H1 (cell line): ENCODE measurements at regions not wholly inside any gene's neighbourhood (a gene's known extent, or its start where the extent isn't known, plus 50 kb on each side); places are given as distances from the start of the nearest gene placed in this dataset.

Experiments used
- CTCF ChIA-PET: fragments of 300-600 bp; sonication (Branson Sonifier 250); formaldehyde crosslinking; loops from one replicate; lab custom pipeline; 2021; ENCODE audit not compliant: partially characterized antibody; lab: Charles Lee
- POLR2A ChIA-PET: fragments of 300-600 bp; sonication (Branson Sonifier 250); formaldehyde crosslinking; loops from one replicate; lab custom pipeline; 2021; ENCODE audit warnings: inconsistent platforms; ENCODE audit not compliant: partially characterized antibody; lab: Charles Lee
- DNase-seq, 2 experiments: peaks; one replicate each; pipeline versions ENCODE4 v3.0.0 to v3.0.0-alpha.2; 2010 to 2022; ENCODE audit warnings: low spot score in 2 of 2, low read depth in 1 of 2, mixed read lengths in 1 of 2
- FAIRE-seq: peaks from 2 replicates; lab custom pipeline; 2011; peaks lifted over from hg19 to GRCh38; lab: Jason Lieb, UNC
- H2AFZ ChIP-seq: 2 replicates; pipeline ENCODE4 v1.8.1; 2012; ENCODE audit warnings: low read length, inconsistent platforms
- H2AK5ac ChIP-seq: 2 replicates; pipeline ENCODE4 v1.6.1; 2013; ENCODE audit warnings: low read depth, low read length
- H2BK120ac ChIP-seq: replicated peaks from 2 replicates; pipeline ENCODE3; 2013; ENCODE audit warnings: low read depth, low read length, inconsistent platforms
- H2BK12ac ChIP-seq: 2 replicates; pipeline ENCODE4 v1.6.1; 2013; ENCODE audit warnings: low read depth, low read length
- H2BK15ac ChIP-seq: 2 replicates; pipeline ENCODE4 v1.6.1; 2013; ENCODE audit warnings: low read length
- H2BK20ac ChIP-seq: 2 replicates; pipeline ENCODE4 v1.6.1; 2013; ENCODE audit warnings: low read length
- H2BK5ac ChIP-seq: 2 replicates; pipeline ENCODE4 v1.6.1; 2013; ENCODE audit warnings: low read depth, low read length
- H3K14ac ChIP-seq: 2 replicates; pipeline ENCODE4 v1.6.1; 2013; ENCODE audit warnings: inconsistent platforms; ENCODE audit not compliant: insufficient read length
- H3K18ac ChIP-seq: 2 replicates; pipeline ENCODE4 v1.6.1; 2013; ENCODE audit warnings: low read length; ENCODE audit errors: extremely low read depth
- H3K23ac ChIP-seq: 2 replicates; pipeline ENCODE4 v1.6.1; 2013; ENCODE audit warnings: inconsistent platforms; ENCODE audit not compliant: insufficient read length
- H3K23me2 ChIP-seq: 2 replicates; pipeline ENCODE4 v1.6.1; 2013; ENCODE audit warnings: low read depth, low read length
- H3K27ac ChIP-seq: 2 replicates; pipeline ENCODE4 v1.6.1; 2011; ENCODE audit warnings: low read depth, low read length, inconsistent platforms
- H3K27me3 ChIP-seq, 4 experiments: replicated peaks in 1 of 4; 1 replicate in 1 of 4; 2 replicates in 3 of 4; pipeline versions ENCODE4 v1.6.1 to v1.8.1; 2011 to 2013; ENCODE audit warnings: low read length in 3 of 4, mild to moderate bottlenecking in 3 of 4, inconsistent platforms in 2 of 4, mixed read lengths in 2 of 4, moderate library complexity in 1 of 4; ENCODE audit not compliant: control insufficient read depth in 3 of 4, insufficient read depth in 3 of 4; ENCODE audit errors: extremely low read depth in 1 of 4
- H3K36me3 ChIP-seq, 4 experiments: 2 replicates each; pipeline versions ENCODE4 v1.6.1 to v1.8.1; 2011 to 2013; ENCODE audit warnings: mild to moderate bottlenecking in 4 of 4, low read length in 3 of 4, moderate library complexity in 2 of 4, control low read depth in 1 of 4, inconsistent platforms in 1 of 4; ENCODE audit not compliant: insufficient read depth in 4 of 4, control insufficient read depth in 2 of 4
- H3K4ac ChIP-seq: replicated peaks from 2 replicates; pipeline ENCODE3; 2013; ENCODE audit warnings: low read length, low read depth, mixed read lengths, inconsistent platforms; ENCODE audit not compliant: insufficient read length
- H3K4me1 ChIP-seq, 4 experiments: replicated peaks in 1 of 4; 1 replicate in 1 of 4; 2 replicates in 3 of 4; pipeline versions ENCODE4 v1.6.1 to v1.8.1; 2011 to 2013; ENCODE audit warnings: low read length in 3 of 4, inconsistent platforms in 2 of 4, mixed read lengths in 1 of 4; ENCODE audit not compliant: insufficient read depth in 4 of 4, control insufficient read depth in 3 of 4
- H3K4me2 ChIP-seq, 2 experiments: 2 replicates each; pipeline versions ENCODE4 v1.6.1 to v1.8.1; 2011 to 2013; ENCODE audit warnings: low read depth in 2 of 2, low read length in 2 of 2, control low read depth in 1 of 2, inconsistent platforms in 1 of 2, mild to moderate bottlenecking in 1 of 2; ENCODE audit not compliant: insufficient read depth in 1 of 2
- H3K4me3 ChIP-seq, 4 experiments: fragments of 200-600, 300-600 bp in 1 of 4; sonication (generic), shearing (Covaris generic), sonication (Bioruptor Twin) in 1 of 4; 2 replicates each; pipeline versions ENCODE4 v1.5.1 to v1.8.1; 2011 to 2016; ENCODE audit warnings: low read length in 4 of 4, low read depth in 3 of 4, control low read depth in 2 of 4, inconsistent platforms in 2 of 4, mild to moderate bottlenecking in 2 of 4, mixed read lengths in 1 of 4, moderate library complexity in 1 of 4; ENCODE audit not compliant: insufficient read depth in 2 of 4; ENCODE audit errors: extremely low read depth in 1 of 4
- H3K56ac ChIP-seq: replicated peaks from 2 replicates; pipeline ENCODE3; 2013; ENCODE audit warnings: low read depth, mild to moderate bottlenecking, mixed read lengths, low read length, inconsistent platforms; ENCODE audit not compliant: insufficient read length
- H3K79me1 ChIP-seq: 2 replicates; pipeline ENCODE4 v1.6.1; 2013; ENCODE audit warnings: low read depth, low read length, control low read depth
- H3K79me2 ChIP-seq, 2 experiments: 2 replicates each; pipeline versions ENCODE4 v1.6.1 to v1.8.1; 2012 to 2013; ENCODE audit warnings: low read length in 2 of 2, mild to moderate bottlenecking in 2 of 2, inconsistent platforms in 1 of 2; ENCODE audit not compliant: insufficient read depth in 2 of 2, control insufficient read depth in 1 of 2
- H3K9ac ChIP-seq, 4 experiments: replicated peaks in 1 of 4; 1 replicate in 1 of 4; 2 replicates in 3 of 4; pipeline versions ENCODE4 v1.6.1 to v1.8.1; 2011 to 2013; ENCODE audit warnings: low read depth in 3 of 4, low read length in 3 of 4, control low read depth in 2 of 4, mild to moderate bottlenecking in 2 of 4, moderate library complexity in 2 of 4, inconsistent platforms in 1 of 4; ENCODE audit errors: extremely low read depth in 1 of 4
- H3K9me3 ChIP-seq, 2 experiments: 2 replicates each; pipeline versions ENCODE4 v1.6.1 to v1.8.1; 2012 to 2013; ENCODE audit warnings: mild to moderate bottlenecking in 2 of 2, moderate library complexity in 2 of 2, control low read depth in 1 of 2, inconsistent platforms in 1 of 2, low read depth in 1 of 2, low read length in 1 of 2, mixed read lengths in 1 of 2; ENCODE audit not compliant: insufficient read depth in 2 of 2
- H4K20me1 ChIP-seq, 2 experiments: replicated peaks in 1 of 2; 2 replicates each; pipeline versions ENCODE3 to v1.8.1; 2011 to 2013; ENCODE audit warnings: inconsistent platforms in 2 of 2, low read length in 2 of 2, mild to moderate bottlenecking in 1 of 2; ENCODE audit not compliant: insufficient read depth in 2 of 2, control insufficient read depth in 1 of 2
- H4K5ac ChIP-seq: 2 replicates; pipeline ENCODE4 v1.6.1; 2013; ENCODE audit warnings: low read length, low read depth, mixed read lengths, inconsistent platforms; ENCODE audit not compliant: insufficient read length
- H4K8ac ChIP-seq: 2 replicates; pipeline ENCODE4 v1.8.0; 2013; ENCODE audit warnings: mild to moderate bottlenecking, moderate library complexity, low read length, inconsistent platforms; ENCODE audit not compliant: insufficient read depth; ENCODE audit errors: extremely low read depth
- H4K91ac ChIP-seq: replicated peaks from 2 replicates; pipeline ENCODE3; 2013; ENCODE audit warnings: low read length, mixed read lengths, inconsistent platforms; ENCODE audit not compliant: insufficient read length
- BACH1 ChIP-seq: IDR thresholded peaks from 2 replicates; pipeline ENCODE4 v1.6.1; 2012; ENCODE audit warnings: low read length, improper control_type of control experiment
- EGR1 ChIP-seq: IDR thresholded peaks from 2 replicates; pipeline ENCODE4 v1.6.1; 2011; ENCODE audit warnings: low read depth, low read length, borderline replicate concordance
- GABPA ChIP-seq: IDR thresholded peaks from 2 replicates; pipeline ENCODE4 v1.6.1; 2011; ENCODE audit warnings: mild to moderate bottlenecking, low read length, moderate library complexity, borderline replicate concordance; ENCODE audit not compliant: insufficient read depth
- JUND ChIP-seq: IDR thresholded peaks from 2 replicates; pipeline ENCODE4 v1.6.1; 2011; ENCODE audit warnings: mild to moderate bottlenecking, improper control_type of control experiment, low read length
- MAFK ChIP-seq: IDR thresholded peaks from 2 replicates; pipeline ENCODE4 v1.6.1; 2012; ENCODE audit warnings: low read depth, mild to moderate bottlenecking, improper control_type of control experiment, low read length
- POLR2AphosphoS5 ChIP-seq: IDR thresholded peaks from 2 replicates; pipeline ENCODE4 v1.6.1; 2011; ENCODE audit warnings: low read depth, low read length
- SIN3A ChIP-seq, 2 experiments: IDR thresholded peaks in 1 of 2; conservative IDR thresholded peaks in 1 of 2; 2 replicates each; pipeline ENCODE4 v1.6.1; 2011 to 2012; ENCODE audit warnings: low read length in 2 of 2, improper control_type of control experiment in 1 of 2, low read depth in 1 of 2, mild to moderate bottlenecking in 1 of 2
- WGBS, 2 experiments: shearing (Covaris generic) in 1 of 2; methylation state at CpG; one replicate each; pipeline versions ENCODE4 v1.1.6 to v1.1.7; 2013 to 2015; ENCODE audit warnings: low lambda C conversion rate in 2 of 2, mixed read lengths in 2 of 2, inconsistent platforms in 1 of 2, low coverage in 1 of 2, missing lambda C conversion rate in 1 of 2; ENCODE audit not compliant: insufficient replicate concordance in 2 of 2, insufficient coverage in 1 of 2, insufficient read length in 1 of 2; ENCODE audit errors: extremely low coverage in 1 of 2, missing lambda C conversion rate in 1 of 2; 5-methylcytosine and 5-hydroxymethylcytosine counted together

GRCh38 chr4:180637616-180638015 lies 1605.6 kb upstream of the TENM3 start:
- no peak overlapping the region for H3K23ac ChIP-seq
- no peak overlapping the region for H4K5ac ChIP-seq
- FAIRE-seq (no peak), DNase-seq (no peak)
- H2BK120ac ChIP-seq = no peak overlapping the region
- no peaks in the 10 kb centered on the region for H3K79me1 ChIP-seq
- H4K91ac ChIP-seq = no peak overlapping the region
- no peaks in the 10 kb centered on the region for H3K79me2 ChIP-seq
- CTCF ChIA-PET = interaction anchor here (0.7 to 1.2 kb wide), 4 partner anchors 18 to 201 kb away, joined by 3 to 8 read pairs (median 4); no protein-coding TSS in a partner anchor
- no peak overlapping the region for H4K8ac ChIP-seq
- no peaks in the 10 kb centered on the region for H3K27me3 ChIP-seq
- no peak overlapping the region for H2BK12ac ChIP-seq
- H4K20me1 ChIP-seq = no peaks in the 10 kb centered on the region
- no peaks in the 10 kb centered on the region for H3K9me3 ChIP-seq
- H2AFZ ChIP-seq = no peak overlapping the region
- H3K9ac ChIP-seq = no peak overlapping the region
- WGBS, 2 experiments = 94% methylated on average over 5 of the region's 5 CpGs; no CpG with 5 or more reads in 1 of the 2 experiments
- no peak overlapping the region for H3K14ac ChIP-seq
- H3K23me2 ChIP-seq = no peaks in the 10 kb centered on the region
- H2AK5ac ChIP-seq = no peak overlapping the region
- H2BK20ac ChIP-seq = no peak overlapping the region
- no peak overlapping the region for H3K56ac ChIP-seq
- H3K4me2 ChIP-seq = no peak overlapping the region
- H3K4me1 ChIP-seq = peaks cover 0 to 2% (median under 1%) of the 10 kb centered on the region in 4 experiments; a peak in 1 of 7 replicates
- no peak overlapping the region for H3K4me3 ChIP-seq
- H3K27ac ChIP-seq = no peak overlapping the region
- no peak for TF ChIP-seq POLR2AphosphoS5
- TF ChIP-seq MAFK = peak; percentile 39; the same call in 1 of the 2 replicates
- TF ChIP-seq JUND = no peak
- TF ChIP-seq SIN3A (conservative IDR thresholded peaks at IDR 0.05 in 1 of 2, IDR thresholded peaks at IDR 0.05 in 1 of 2; ENCODE audit: low read depth in 1 of 2, low read length in 2 of 2) = no peak
- no peak for TF ChIP-seq GABPA
- TF ChIP-seq BACH1 = no peak
- no peak for TF ChIP-seq EGR1
- H2BK15ac ChIP-seq = no peak overlapping the region
- H2BK5ac ChIP-seq = no peak overlapping the region
- no peak overlapping the region for H3K4ac ChIP-seq
- no peak overlapping the region for H3K18ac ChIP-seq
- POLR2A ChIA-PET = no interaction called here
- no peaks in the 10 kb centered on the region for H3K36me3 ChIP-seq
